KMS-11 (cell line): ENCODE measurements at regions not wholly inside any gene's neighbourhood (a gene's known extent, or its start where the extent isn't known, plus 50 kb on each side); places are given as distances from the start of the nearest gene placed in this dataset.

ENCODE experiments used
- H2AFZ ChIP-seq: fragments of 200-600 bp; sonication (generic); 2 replicates; pipeline ENCODE4 v1.6.1; 2016; ENCODE audit warnings: antibody characterized with exemption, mixed run types, low read depth
- H3K27ac ChIP-seq: fragments of 200-600 bp; sonication (generic); 2 replicates; pipeline ENCODE4 v1.6.1; 2016; ENCODE audit warnings: mild to moderate bottlenecking, mixed run types
- H3K27me3 ChIP-seq: fragments of 200-600 bp; sonication (generic); 2 replicates; pipeline ENCODE4 v1.6.1; 2017; ENCODE audit warnings: mild to moderate bottlenecking, low read depth, mixed run types, moderate library complexity; ENCODE audit not compliant: insufficient read depth
- H3K36me3 ChIP-seq: fragments of 200-600 bp; sonication (generic); 2 replicates; pipeline ENCODE4 v1.6.1; 2017; ENCODE audit warnings: mild to moderate bottlenecking, mixed run types; ENCODE audit not compliant: insufficient read depth
- H3K4me1 ChIP-seq: fragments of 200-600 bp; sonication (generic); 2 replicates; pipeline ENCODE4 v1.6.1; 2016; ENCODE audit warnings: mild to moderate bottlenecking, low read depth, mixed run types; ENCODE audit not compliant: poor library complexity, severe bottlenecking
- H3K4me2 ChIP-seq: fragments of 200-600 bp; sonication (generic); 2 replicates; pipeline ENCODE4 v1.7.0; 2016; ENCODE audit warnings: mild to moderate bottlenecking, mixed run types
- H3K4me3 ChIP-seq: fragments of 200-600 bp; sonication (generic); IDR thresholded peaks from 2 replicates; pipeline ENCODE4 v1.6.1; 2017; ENCODE audit warnings: low read depth, low read length, mixed read lengths; ENCODE audit not compliant: insufficient read depth
- H3K79me2 ChIP-seq: fragments of 200-600 bp; sonication (generic); 2 replicates; pipeline ENCODE4 v1.6.1; 2016; ENCODE audit warnings: low read depth, mixed run types; ENCODE audit not compliant: insufficient read depth
- H3K9ac ChIP-seq: fragments of 200-600 bp; sonication (generic); 2 replicates; pipeline ENCODE4 v1.6.1; 2016; ENCODE audit warnings: mild to moderate bottlenecking, mixed run types
- H4K20me1 ChIP-seq: fragments of 200-600 bp; sonication (generic); 2 replicates; pipeline ENCODE4 v1.6.1; 2016; ENCODE audit warnings: mild to moderate bottlenecking, mixed run types; ENCODE audit not compliant: insufficient read depth
- CTCF ChIP-seq: fragments of 200-600 bp; sonication (generic); conservative IDR thresholded peaks from 2 replicates; pipeline ENCODE4 v1.6.1; 2017; ENCODE audit warnings: low read depth, mild to moderate bottlenecking, antibody characterized with exemption, low read length, moderate library complexity, mixed read lengths

GRCh38 chr2:236659758-236660150, 90.1 kb downstream of the ACKR3 start:
- TF ChIP-seq CTCF: no peak
- no peak overlapping the region for H3K9ac ChIP-seq
- no peaks in the 10 kb centered on the region for H3K4me1 ChIP-seq
- no peaks in the 10 kb centered on the region for H3K36me3 ChIP-seq
- H2AFZ ChIP-seq: no peak overlapping the region
- H3K27me3 ChIP-seq: no peaks in the 10 kb centered on the region
- H3K27ac ChIP-seq: no peak overlapping the region
- H4K20me1 ChIP-seq: no peaks in the 10 kb centered on the region
- no peak overlapping the region for H3K4me3 ChIP-seq
- no peaks in the 10 kb centered on the region for H3K79me2 ChIP-seq
- H3K4me2 ChIP-seq: no peak overlapping the region

- no peak for TF ChIP-seq CTCF
- Histone ChIP-seq H3K27ac (no peak overlapping the region), H4K20me1 (no peaks in the 10 kb centered on the region), H3K9ac (no peak overlapping the region), H3K4me3 (no peak overlapping the region), H3K4me1 (no peaks in the 10 kb centered on the region), H3K4me2 (no peak overlapping the region), H3K79me2 (no peaks in the 10 kb centered on the region), H2AFZ (no peak overlapping the region), H3K27me3 (no peaks in the 10 kb centered on the region), H3K36me3 (no peaks in the 10 kb centered on the region)
These were observed 91.6 kb downstream of the ACKR3 start for GRCh38 chr2:236661061-236661761.

GRCh38 chr2:236661762-236662110, 92.1 kb downstream of the ACKR3 start:
- TF ChIP-seq CTCF: no peak
- H3K79me2 ChIP-seq: no peaks in the 10 kb centered on the region
- no peaks in the 10 kb centered on the region for H4K20me1 ChIP-seq
- no peaks in the 10 kb centered on the region for H3K36me3 ChIP-seq
- no peaks in the 10 kb centered on the region for H3K4me1 ChIP-seq
- no peak overlapping the region for H3K4me3 ChIP-seq
- H3K4me2 ChIP-seq: no peak overlapping the region
- H3K9ac ChIP-seq: no peak overlapping the region
- no peak overlapping the region for H2AFZ ChIP-seq
- no peaks in the 10 kb centered on the region for H3K27me3 ChIP-seq
- no peak overlapping the region for H3K27ac ChIP-seq

GRCh38 chr2:236662231-236663185, 92.9 kb downstream of the ACKR3 start:
- TF ChIP-seq CTCF: no peak
- Histone ChIP-seq H3K9ac (no peak overlapping the region), H3K27ac (no peak overlapping the region)

More at GRCh38 chr2:236662231-236663185, 92.9 kb downstream of the ACKR3 start:
- H3K4me3 ChIP-seq: no peak overlapping the region
- no peaks in the 10 kb centered on the region for H3K27me3 ChIP-seq
- no peaks in the 10 kb centered on the region for H3K79me2 ChIP-seq
- H2AFZ ChIP-seq: no peak overlapping the region
- H3K4me1 ChIP-seq: no peaks in the 10 kb centered on the region
- no peaks in the 10 kb centered on the region for H4K20me1 ChIP-seq
- no peak overlapping the region for H3K4me2 ChIP-seq
- H3K36me3 ChIP-seq: no peaks in the 10 kb centered on the region
